ENCODE measurements at regions not wholly inside any gene's neighbourhood (a gene's known extent, or its start where the extent isn't known, plus 50 kb on each side); places are given as distances from the start of the nearest gene placed in this dataset.

GRCh38 chr16:62870554-62870953 lies 834.3 kb upstream of the CDH8 start:
- H3K9ac ChIP-seq (ENCODE audit: low read depth, low read length): no peak overlapping the region
- H3K27ac ChIP-seq (ENCODE audit: low read length): no peak overlapping the region
- H3K4me1 ChIP-seq (ENCODE audit: insufficient read depth, low read length): peaks cover 5% of the 10 kb centered on the region; the same call in 1 of the 2 replicates
- H3K4me3 ChIP-seq (ENCODE audit: low read length): no peak overlapping the region
- H3K27me3 ChIP-seq (ENCODE audit: insufficient read depth, low read length): no peaks in the 10 kb centered on the region
- no peaks in the 10 kb centered on the region for H3K36me3 ChIP-seq (ENCODE audit: insufficient read depth, low read depth, low read length)
- H3K9me3 ChIP-seq (ENCODE audit: insufficient read depth, low read depth, low read length): no peaks in the 10 kb centered on the region; the same call in 1 of the 2 replicates

- Histone ChIP-seq H3K9me3 (ENCODE audit: insufficient read depth, low read depth, low read length) (no peaks in the 10 kb centered on the region; the same call in 1 of the 2 replicates), H3K4me3 (ENCODE audit: low read length) (no peak overlapping the region), H3K27ac (ENCODE audit: low read length) (no peak overlapping the region), H3K27me3 (ENCODE audit: insufficient read depth, low read length) (no peaks in the 10 kb centered on the region), H3K9ac (ENCODE audit: low read depth, low read length) (no peak overlapping the region), H3K36me3 (ENCODE audit: insufficient read depth, low read depth, low read length) (no peaks in the 10 kb centered on the region), H3K4me1 (ENCODE audit: insufficient read depth, low read length) (peaks cover 5% of the 10 kb centered on the region; the same call in 1 of the 2 replicates)
Measured at GRCh38 chr16:62869837-62870236, 833.6 kb upstream of the CDH8 start.

- Histone ChIP-seq H3K27ac (ENCODE audit: low read length) (no peak overlapping the region), H3K9ac (ENCODE audit: low read depth, low read length) (no peak overlapping the region), H3K4me3 (ENCODE audit: low read length) (no peak overlapping the region), H3K27me3 (ENCODE audit: insufficient read depth, low read length) (no peaks in the 10 kb centered on the region), H3K9me3 (ENCODE audit: insufficient read depth, low read depth, low read length) (no peaks in the 10 kb centered on the region; the same call in 1 of the 2 replicates), H3K36me3 (ENCODE audit: insufficient read depth, low read depth, low read length) (no peaks in the 10 kb centered on the region), H3K4me1 (ENCODE audit: insufficient read depth, low read length) (no peaks in the 10 kb centered on the region)
Measured at GRCh38 chr16:62863139-62863538, 826.9 kb upstream of the CDH8 start.

- Histone ChIP-seq H3K4me3 (ENCODE audit: low read length) (no peak overlapping the region), H3K36me3 (ENCODE audit: insufficient read depth, low read depth, low read length) (no peaks in the 10 kb centered on the region), H3K4me1 (ENCODE audit: insufficient read depth, low read length) (no peaks in the 10 kb centered on the region), H3K27ac (ENCODE audit: low read length) (no peak overlapping the region), H3K27me3 (ENCODE audit: insufficient read depth, low read length) (no peaks in the 10 kb centered on the region), H3K9me3 (ENCODE audit: insufficient read depth, low read depth, low read length) (no peaks in the 10 kb centered on the region), H3K9ac (ENCODE audit: low read depth, low read length) (no peak overlapping the region)
Measured at GRCh38 chr16:62853887-62854286, 817.6 kb upstream of the CDH8 start.

- no peak overlapping the region for H3K27ac ChIP-seq (ENCODE audit: low read length)
- H3K9me3 ChIP-seq (ENCODE audit: insufficient read depth, low read depth, low read length): no peaks in the 10 kb centered on the region
- H3K4me1 ChIP-seq (ENCODE audit: insufficient read depth, low read length): no peaks in the 10 kb centered on the region
- H3K9ac ChIP-seq (ENCODE audit: low read depth, low read length): no peak overlapping the region
- no peaks in the 10 kb centered on the region for H3K27me3 ChIP-seq (ENCODE audit: insufficient read depth, low read length)
- H3K4me3 ChIP-seq (ENCODE audit: low read length): no peak overlapping the region
- no peaks in the 10 kb centered on the region for H3K36me3 ChIP-seq (ENCODE audit: insufficient read depth, low read depth, low read length)
Measured at GRCh38 chr16:62846399-62847057, 810.3 kb upstream of the CDH8 start.

GRCh38 chr16:62832214-62832613 lies 796.0 kb upstream of the CDH8 start:
- no peaks in the 10 kb centered on the region for H3K9me3 ChIP-seq (ENCODE audit: insufficient read depth, low read depth, low read length)
- H3K36me3 ChIP-seq (ENCODE audit: insufficient read depth, low read depth, low read length): no peaks in the 10 kb centered on the region
- H3K27me3 ChIP-seq (ENCODE audit: insufficient read depth, low read length): no peaks in the 10 kb centered on the region
- no peak overlapping the region for H3K9ac ChIP-seq (ENCODE audit: low read depth, low read length)
- peaks cover 16% of the 10 kb centered on the region for H3K4me1 ChIP-seq (ENCODE audit: insufficient read depth, low read length)
- H3K4me3 ChIP-seq (ENCODE audit: low read length): no peak overlapping the region
- H3K27ac ChIP-seq (ENCODE audit: low read length): no peak overlapping the region

- H3K27me3 ChIP-seq (ENCODE audit: insufficient read depth, low read length): no peaks in the 10 kb centered on the region
- H3K4me3 ChIP-seq (ENCODE audit: low read length): no peak overlapping the region
- no peaks in the 10 kb centered on the region for H3K9me3 ChIP-seq (ENCODE audit: insufficient read depth, low read depth, low read length)
- H3K4me1 ChIP-seq (ENCODE audit: insufficient read depth, low read length): peaks cover 16% of the 10 kb centered on the region
- H3K36me3 ChIP-seq (ENCODE audit: insufficient read depth, low read depth, low read length): no peaks in the 10 kb centered on the region
- H3K9ac ChIP-seq (ENCODE audit: low read depth, low read length): no peak overlapping the region
- no peak overlapping the region for H3K27ac ChIP-seq (ENCODE audit: low read length)
Measured at GRCh38 chr16:62831235-62831850, 795.1 kb upstream of the CDH8 start.

GRCh38 chr16:62829607-62830006 lies 793.4 kb upstream of the CDH8 start:
- Histone ChIP-seq H3K27me3 (ENCODE audit: insufficient read depth, low read length) (no peaks in the 10 kb centered on the region), H3K27ac (ENCODE audit: low read length) (no peak overlapping the region), H3K4me3 (ENCODE audit: low read length) (no peak overlapping the region), H3K9ac (ENCODE audit: low read depth, low read length) (no peak overlapping the region), H3K36me3 (ENCODE audit: insufficient read depth, low read depth, low read length) (no peaks in the 10 kb centered on the region), H3K9me3 (ENCODE audit: insufficient read depth, low read depth, low read length) (no peaks in the 10 kb centered on the region), H3K4me1 (ENCODE audit: insufficient read depth, low read length) (peaks cover 16% of the 10 kb centered on the region)

GRCh38 chr16:62829084-62829483 lies 792.8 kb upstream of the CDH8 start:
- Histone ChIP-seq H3K9me3 (ENCODE audit: insufficient read depth, low read depth, low read length) (no peaks in the 10 kb centered on the region), H3K4me1 (ENCODE audit: insufficient read depth, low read length) (peaks cover 16% of the 10 kb centered on the region), H3K27me3 (ENCODE audit: insufficient read depth, low read length) (no peaks in the 10 kb centered on the region), H3K27ac (ENCODE audit: low read length) (no peak overlapping the region), H3K36me3 (ENCODE audit: insufficient read depth, low read depth, low read length) (no peaks in the 10 kb centered on the region), H3K9ac (ENCODE audit: low read depth, low read length) (no peak overlapping the region), H3K4me3 (ENCODE audit: low read length) (no peak overlapping the region)

GRCh38 chr16:62821824-62822223 lies 785.6 kb upstream of the CDH8 start:
- H3K9me3 ChIP-seq (ENCODE audit: insufficient read depth, low read depth, low read length): no peaks in the 10 kb centered on the region
- H3K27ac ChIP-seq (ENCODE audit: low read length): no peak overlapping the region
- no peaks in the 10 kb centered on the region for H3K4me1 ChIP-seq (ENCODE audit: insufficient read depth, low read length)

GRCh38 chr16:62816971-62817519 lies 780.8 kb upstream of the CDH8 start:
- H3K9me3 ChIP-seq (ENCODE audit: insufficient read depth, low read depth, low read length): no peaks in the 10 kb centered on the region
- H3K27me3 ChIP-seq (ENCODE audit: insufficient read depth, low read length): no peaks in the 10 kb centered on the region
- no peaks in the 10 kb centered on the region for H3K4me1 ChIP-seq (ENCODE audit: insufficient read depth, low read length)
- H3K9ac ChIP-seq (ENCODE audit: low read depth, low read length): no peak overlapping the region
- no peak overlapping the region for H3K4me3 ChIP-seq (ENCODE audit: low read length)
- no peaks in the 10 kb centered on the region for H3K36me3 ChIP-seq (ENCODE audit: insufficient read depth, low read depth, low read length)
- no peak overlapping the region for H3K27ac ChIP-seq (ENCODE audit: low read length)

More at GRCh38 chr16:62821824-62822223, 785.6 kb upstream of the CDH8 start:
- H3K27me3 ChIP-seq (ENCODE audit: insufficient read depth, low read length): no peaks in the 10 kb centered on the region
- H3K9ac ChIP-seq (ENCODE audit: low read depth, low read length): no peak overlapping the region
- H3K4me3 ChIP-seq (ENCODE audit: low read length): no peak overlapping the region
- no peaks in the 10 kb centered on the region for H3K36me3 ChIP-seq (ENCODE audit: insufficient read depth, low read depth, low read length)

GRCh38 chr16:62814891-62815290 lies 778.7 kb upstream of the CDH8 start:
- Histone ChIP-seq H3K4me1 (ENCODE audit: insufficient read depth, low read length) (no peaks in the 10 kb centered on the region), H3K27me3 (ENCODE audit: insufficient read depth, low read length) (no peaks in the 10 kb centered on the region), H3K9me3 (ENCODE audit: insufficient read depth, low read depth, low read length) (no peaks in the 10 kb centered on the region), H3K36me3 (ENCODE audit: insufficient read depth, low read depth, low read length) (no peaks in the 10 kb centered on the region), H3K27ac (ENCODE audit: low read length) (no peak overlapping the region), H3K9ac (ENCODE audit: low read depth, low read length) (no peak overlapping the region), H3K4me3 (ENCODE audit: low read length) (no peak overlapping the region)

All from iPS-20b (cell line).